SK-N-SH (cell line): ENCODE measurements at regions not wholly inside any gene's neighbourhood (a gene's known extent, or its start where the extent isn't known, plus 50 kb on each side); places are given as distances from the start of the nearest gene placed in this dataset.
A peak's percentile ranks its signal among the peaks of the same experiment; 100 is the strongest.
"Not testable (repeated sequence)": the region's sequence is repeated elsewhere in the genome, so short reads cannot be mapped to it uniquely, and the experiment has no call there.

ENCODE experiments used
- CTCF ChIA-PET: fragments of 300-600, 350-600 bp; formaldehyde crosslinking; extraction: SDS; loops from one replicate; lab custom pipeline; 2021; lab: Yijun Ruan, JAX
- POLR2A ChIA-PET: fragments of 350-600 bp; sonication (Branson Sonifier 250); formaldehyde crosslinking; extraction: SDS; loops from one replicate; lab custom pipeline; 2020; ENCODE audit warnings: antibody characterized with exemption, inconsistent platforms; lab: Yijun Ruan, JAX
- DNase-seq: peaks from one replicate; pipeline ENCODE4 v3.0.0; 2012
- H2AFZ ChIP-seq: fragments of 200-600 bp; sonication (generic); 2 replicates; pipeline ENCODE4 v1.8.1; 2016; ENCODE audit warnings: antibody characterized with exemption, mild to moderate bottlenecking, low read depth
- H3F3A ChIP-seq: fragments of 200-600 bp; sonication (generic); replicated peaks from 2 replicates; pipeline ENCODE3; 2016; ENCODE audit warnings: antibody characterized with exemption, mild to moderate bottlenecking; ENCODE audit not compliant: insufficient read depth
- H3K27ac ChIP-seq, 2 experiments: fragments of 200-500 bp in 1 of 2; fragments of 200-600 bp in 1 of 2; sonication (Bioruptor generic) in 1 of 2; sonication (generic), shearing (Covaris generic) in 1 of 2; 2 replicates each; pipeline versions ENCODE4 v1.5.1 to v1.6.1; 2014 to 2016; ENCODE audit warnings: low read depth in 2 of 2, inconsistent platforms in 1 of 2, low read length in 1 of 2, mild to moderate bottlenecking in 1 of 2, mixed read lengths in 1 of 2
- H3K27me3 ChIP-seq: fragments of 200-600 bp; sonication (generic), shearing (Covaris generic); 2 replicates; pipeline ENCODE4 v1.6.1; 2016; ENCODE audit warnings: mixed run types; ENCODE audit not compliant: insufficient read depth
- H3K36me3 ChIP-seq, 2 experiments: fragments of 200-500 bp in 1 of 2; fragments of 200-600 bp in 1 of 2; sonication (Bioruptor generic) in 1 of 2; sonication (generic) in 1 of 2; replicated peaks in 1 of 2; 2 replicates each; pipeline versions ENCODE3 to v1.5.1; 2014 to 2016; ENCODE audit warnings: low read length in 1 of 2, mild to moderate bottlenecking in 1 of 2; ENCODE audit not compliant: insufficient read depth in 2 of 2, control insufficient read depth in 1 of 2
- H3K4me1 ChIP-seq, 2 experiments: fragments of 200-500 bp in 1 of 2; fragments of 200-600 bp in 1 of 2; sonication (Bioruptor generic) in 1 of 2; sonication (generic), shearing (Covaris generic) in 1 of 2; 2 replicates each; pipeline versions ENCODE4 v1.5.1 to v1.6.1; 2014 to 2016; ENCODE audit warnings: low read depth in 1 of 2, low read length in 1 of 2, mixed run types in 1 of 2; ENCODE audit not compliant: insufficient read depth in 2 of 2, control insufficient read depth in 1 of 2
- H3K4me2 ChIP-seq: fragments of 200-600 bp; sonication (generic), shearing (Covaris generic); 2 replicates; pipeline ENCODE4 v1.6.1; 2017; ENCODE audit warnings: mixed run types
- H3K4me3 ChIP-seq, 2 experiments: fragments of 200-500 bp in 1 of 2; fragments of 200-600 bp in 1 of 2; sonication (Bioruptor generic) in 1 of 2; sonication (generic), shearing (Covaris generic) in 1 of 2; 2 replicates each; pipeline versions ENCODE4 v1.5.1 to v1.8.1; 2014 to 2016; ENCODE audit warnings: low read depth in 2 of 2, inconsistent platforms in 1 of 2, low read length in 1 of 2, mild to moderate bottlenecking in 1 of 2, mixed read lengths in 1 of 2, moderate library complexity in 1 of 2
- H3K79me2 ChIP-seq: fragments of 200-600 bp; sonication (generic); 2 replicates; pipeline ENCODE4 v1.8.1; 2017; ENCODE audit warnings: mild to moderate bottlenecking; ENCODE audit not compliant: insufficient read depth
- H3K9ac ChIP-seq: fragments of 200-600 bp; sonication (generic); 2 replicates; pipeline ENCODE4 v1.6.1; 2017; ENCODE audit warnings: mixed run types
- H3K9me2 ChIP-seq: fragments of 200-600 bp; sonication (generic); 2 replicates; pipeline ENCODE4 v1.6.1; 2017; ENCODE audit warnings: mixed run types
- H3K9me3 ChIP-seq: fragments of 200-600 bp; sonication (generic); 2 replicates; pipeline ENCODE4 v1.6.1; 2017; ENCODE audit warnings: mixed run types, mild to moderate bottlenecking, moderate library complexity
- H4K20me1 ChIP-seq: fragments of 200-600 bp; sonication (generic); 2 replicates; pipeline ENCODE4 v1.6.1; 2017; ENCODE audit warnings: mild to moderate bottlenecking, mixed run types; ENCODE audit not compliant: insufficient read depth
- FOXM1 ChIP-seq: IDR thresholded peaks from 2 replicates; pipeline ENCODE4 v1.4.0; 2012; ENCODE audit warnings: low read depth, mild to moderate bottlenecking
- IRF3 ChIP-seq: fragments of 150-350 bp; IDR thresholded peaks from 2 replicates; pipeline ENCODE4 v1.6.1; 2016; ENCODE audit warnings: mild to moderate bottlenecking, low read depth, low read length
- JUND ChIP-seq: IDR thresholded peaks from 2 replicates; pipeline ENCODE4 v1.4.0; 2012
- MAX ChIP-seq: IDR thresholded peaks from 2 replicates; pipeline ENCODE4 v1.4.0; 2012; ENCODE audit warnings: low read depth
- MXI1 ChIP-seq: IDR thresholded peaks from 2 replicates; pipeline ENCODE4 v1.6.1; 2012; ENCODE audit warnings: mild to moderate bottlenecking, low read depth, low read length, improper control_type of control experiment
- REST ChIP-seq: IDR thresholded peaks from 2 replicates; pipeline ENCODE4 v1.6.1; 2012; ENCODE audit warnings: mild to moderate bottlenecking, low read depth, low read length, moderate library complexity
- SIN3A ChIP-seq: IDR thresholded peaks from 2 replicates; pipeline ENCODE4 v1.6.1; 2012; ENCODE audit warnings: low read depth, mild to moderate bottlenecking, low read length, moderate library complexity, borderline replicate concordance
- TEAD4 ChIP-seq: IDR thresholded peaks from 2 replicates; pipeline ENCODE4 v1.4.0; 2012; ENCODE audit warnings: mild to moderate bottlenecking, borderline replicate concordance; ENCODE audit not compliant: insufficient read depth
- USF2 ChIP-seq: fragments of 150-350 bp; IDR thresholded peaks from 2 replicates; pipeline ENCODE4 v1.6.1; 2017; ENCODE audit warnings: antibody characterized with exemption, low read length, low read depth, borderline replicate concordance
- ZBTB33 ChIP-seq: IDR thresholded peaks from 2 replicates; pipeline ENCODE4 v1.4.0; 2012; ENCODE audit warnings: low read depth, borderline replicate concordance
- WGBS: methylation state at CpG from one replicate; pipeline ENCODE4 v1.1.6; 2017; ENCODE audit warnings: low lambda C conversion rate; 5-methylcytosine and 5-hydroxymethylcytosine counted together

- TF ChIP-seq REST: no peak
- TF ChIP-seq IRF3: no peak
- TF ChIP-seq FOXM1: no peak
- TF ChIP-seq USF2: no peak
- TF ChIP-seq JUND: no peak
Measured at GRCh38 chr3:127073941-127074820, 91.3 kb downstream of the PLXNA1 start (continued).

- POLR2A ChIA-PET: interaction anchor here (0.8 to 1.2 kb wide), 2 partner anchors 93 to 98 kb away, joined by 3 read pairs; no protein-coding TSS in a partner anchor
- Histone ChIP-seq H3K27ac (peak overlapping the region; percentile 30 to 32; a peak in 3 of 4 replicates), H3K9me3 (no peaks in the 10 kb centered on the region), H3K9ac (no peak overlapping the region), H3K4me1 (peaks cover 0 to 43% of the 10 kb centered on the region in 2 experiments; a peak in 2 of 4 replicates), H3K4me2 (no peak overlapping the region), H3K79me2 (no peaks in the 10 kb centered on the region), H4K20me1 (no peaks in the 10 kb centered on the region), H2AFZ (no peak overlapping the region), H3K9me2 (no peaks in the 10 kb centered on the region), H3K4me3 (no peak overlapping the region), H3F3A (peaks cover 4% of the 10 kb centered on the region), H3K27me3 (no peaks in the 10 kb centered on the region), H3K36me3 (no peaks in the 10 kb centered on the region)
- peak; percentile 61 for DNase-seq
- 100% methylated on average over 2 of the region's 4 CpGs for WGBS
- CTCF ChIA-PET: interaction anchor here (1.1 to 1.6 kb wide), 4 partner anchors 15 to 96 kb away, joined by 3 to 5 read pairs (median 4); no protein-coding TSS in a partner anchor
- TF ChIP-seq MXI1: no peak
- TF ChIP-seq MAX: no peak
- TF ChIP-seq SIN3A: no peak
- TF ChIP-seq TEAD4: no peak
- TF ChIP-seq ZBTB33: no peak
Measured at GRCh38 chr3:127074900-127075360, 92.0 kb downstream of the PLXNA1 start.

GRCh38 chr3:127076166-127076992 is 93.5 kb downstream of the PLXNA1 start:
- H3K9me3 ChIP-seq, H3K36me3 ChIP-seq, H3K27ac ChIP-seq, H4K20me1 ChIP-seq, H3K4me2 ChIP-seq, H3K9me2 ChIP-seq, CTCF ChIA-PET, H3K27me3 ChIP-seq, DNase-seq, H3K4me3 ChIP-seq, H2AFZ ChIP-seq, H3F3A ChIP-seq, H3K9ac ChIP-seq, POLR2A ChIA-PET, H3K79me2 ChIP-seq: not testable (repeated sequence)
- H3K4me1 ChIP-seq: peaks cover 0 to 43% of the 10 kb centered on the region in 2 experiments; a peak in 2 of 4 replicates
- 69% methylated on average over 10 of the region's 34 CpGs for WGBS
